ENCODE measurements at regions not wholly inside any gene's neighbourhood (a gene's known extent, or its start where the extent isn't known, plus 50 kb on each side); places are given as distances from the start of the nearest gene placed in this dataset.

DNA sequence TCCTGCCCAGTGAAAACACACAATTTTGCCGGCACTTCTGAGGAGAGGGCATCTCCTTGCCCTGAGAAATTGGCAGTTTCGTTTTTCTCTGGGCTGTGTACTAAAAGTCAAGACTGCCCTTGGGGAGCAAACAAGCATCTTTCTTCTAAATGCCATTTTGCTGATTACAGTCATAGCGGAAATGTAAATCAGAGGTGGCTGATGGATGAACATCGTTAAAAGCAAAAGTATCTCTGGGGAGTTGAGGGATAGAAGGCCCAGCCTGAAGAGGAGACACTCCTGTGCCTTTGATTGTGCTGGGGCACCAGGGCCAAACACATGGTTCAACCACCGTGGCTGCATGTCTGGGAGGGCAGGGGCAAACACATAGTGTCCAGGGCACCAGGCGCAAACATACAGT lies 49.8 kb downstream of the ABCC12 start:
- Histone ChIP-seq H4K20me1 (ENCODE audit: insufficient read depth, low read length) (no peaks in the 10 kb centered on the region), H2AFZ (ENCODE audit: low read length) (no peak overlapping the region), H3K27ac (ENCODE audit: low read depth, low read length, poor library complexity, severe bottlenecking) (no peak overlapping the region), H3K4me1 (ENCODE audit: insufficient read depth, low read length, poor library complexity, severe bottlenecking) (no peaks in the 10 kb centered on the region), H3K4me2 (ENCODE audit: low read length) (no peak overlapping the region), H3K79me2 (ENCODE audit: insufficient read depth, low read depth, low read length) (no peaks in the 10 kb centered on the region), H3K9me2 (ENCODE audit: insufficient read depth, low read length) (no peaks in the 10 kb centered on the region), H3K36me3 (ENCODE audit: insufficient read depth, low read length) (no peaks in the 10 kb centered on the region), H3K4me3 (ENCODE audit: low read depth, low read length, poor library complexity, severe bottlenecking) (no peak overlapping the region), H3K9me3 (ENCODE audit: low read length) (no peaks in the 10 kb centered on the region)
- TF ChIP-seq EZH2phosphoT487 (IDR thresholded peaks at IDR 0.05; ENCODE audit: borderline replicate concordance, low read depth, low read length): no peak
- TF ChIP-seq, protein P1, sequence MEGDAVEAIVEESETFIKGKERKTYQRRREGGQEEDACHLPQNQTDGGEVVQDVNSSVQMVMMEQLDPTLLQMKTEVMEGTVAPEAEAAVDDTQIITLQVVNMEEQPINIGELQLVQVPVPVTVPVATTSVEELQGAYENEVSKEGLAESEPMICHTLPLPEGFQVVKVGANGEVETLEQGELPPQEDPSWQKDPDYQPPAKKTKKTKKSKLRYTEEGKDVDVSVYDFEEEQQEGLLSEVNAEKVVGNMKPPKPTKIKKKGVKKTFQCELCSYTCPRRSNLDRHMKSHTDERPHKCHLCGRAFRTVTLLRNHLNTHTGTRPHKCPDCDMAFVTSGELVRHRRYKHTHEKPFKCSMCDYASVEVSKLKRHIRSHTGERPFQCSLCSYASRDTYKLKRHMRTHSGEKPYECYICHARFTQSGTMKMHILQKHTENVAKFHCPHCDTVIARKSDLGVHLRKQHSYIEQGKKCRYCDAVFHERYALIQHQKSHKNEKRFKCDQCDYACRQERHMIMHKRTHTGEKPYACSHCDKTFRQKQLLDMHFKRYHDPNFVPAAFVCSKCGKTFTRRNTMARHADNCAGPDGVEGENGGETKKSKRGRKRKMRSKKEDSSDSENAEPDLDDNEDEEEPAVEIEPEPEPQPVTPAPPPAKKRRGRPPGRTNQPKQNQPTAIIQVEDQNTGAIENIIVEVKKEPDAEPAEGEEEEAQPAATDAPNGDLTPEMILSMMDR (conservative IDR thresholded peaks at IDR 0.05; ENCODE audit: low read length): no peak
- CTCF ChIA-PET (ENCODE audit: unreplicated experiment): no interaction called here
- DNase-seq (ENCODE audit: low spot score): no peak
- no TSS peak for BruUV-seq (replicated peaks)
- intact Hi-C loops (cut with micrococcal nuclease; ENCODE audit: unreplicated experiment): no loop called here
- POLR2A ChIA-PET: no interaction called here

DNA sequence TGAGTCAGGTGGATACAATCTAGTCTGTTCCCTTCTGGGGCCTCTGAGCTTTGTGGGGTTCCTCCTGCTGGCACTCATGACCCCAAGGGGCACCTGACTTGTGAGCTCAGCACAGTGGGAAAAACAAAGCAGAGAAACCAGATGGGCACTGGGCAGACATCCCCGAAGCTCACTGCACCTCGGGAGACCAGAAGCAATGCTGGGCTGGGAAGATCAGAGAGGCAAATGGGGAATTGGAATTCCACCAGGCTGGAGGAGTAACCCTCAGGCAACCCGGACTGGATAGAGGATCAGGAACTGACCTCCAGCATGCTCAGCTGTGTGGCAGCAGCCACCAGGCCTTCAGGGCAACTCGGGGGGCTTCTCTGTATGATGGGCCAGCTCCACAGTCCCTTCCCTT lies 50.3 kb downstream of the ABCC12 start:
- DNase-seq (ENCODE audit: low spot score): no peak
- H4K20me1 ChIP-seq (ENCODE audit: insufficient read depth, low read length): no peaks in the 10 kb centered on the region
- H3K9me2 ChIP-seq (ENCODE audit: insufficient read depth, low read length): no peaks in the 10 kb centered on the region
- H3K4me1 ChIP-seq (ENCODE audit: insufficient read depth, low read length, poor library complexity, severe bottlenecking): no peaks in the 10 kb centered on the region
- no peak overlapping the region for H3K4me2 ChIP-seq (ENCODE audit: low read length)
- H3K4me3 ChIP-seq (ENCODE audit: low read depth, low read length, poor library complexity, severe bottlenecking): no peak overlapping the region
- H3K36me3 ChIP-seq (ENCODE audit: insufficient read depth, low read length): no peaks in the 10 kb centered on the region
- CTCF ChIA-PET (ENCODE audit: unreplicated experiment): no interaction called here
- no peaks in the 10 kb centered on the region for H3K9me3 ChIP-seq (ENCODE audit: low read length)
- intact Hi-C loops (cut with micrococcal nuclease; ENCODE audit: unreplicated experiment): no loop called here
- H3K27ac ChIP-seq (ENCODE audit: low read depth, low read length, poor library complexity, severe bottlenecking): no peak overlapping the region
- no peak for TF ChIP-seq EZH2phosphoT487 (IDR thresholded peaks at IDR 0.05; ENCODE audit: borderline replicate concordance, low read depth, low read length)
- TF ChIP-seq, protein P1 (conservative IDR thresholded peaks at IDR 0.05; ENCODE audit: low read length): no peak
- no TSS peak for BruUV-seq (replicated peaks)
- no peak overlapping the region for H2AFZ ChIP-seq (ENCODE audit: low read length)
- H3K79me2 ChIP-seq (ENCODE audit: insufficient read depth, low read depth, low read length): no peaks in the 10 kb centered on the region
- POLR2A ChIA-PET: interaction anchor here (0.9 kb wide), 1 partner anchor 15 kb away, joined by 3 read pairs; no protein-coding TSS in a partner anchor

DNA sequence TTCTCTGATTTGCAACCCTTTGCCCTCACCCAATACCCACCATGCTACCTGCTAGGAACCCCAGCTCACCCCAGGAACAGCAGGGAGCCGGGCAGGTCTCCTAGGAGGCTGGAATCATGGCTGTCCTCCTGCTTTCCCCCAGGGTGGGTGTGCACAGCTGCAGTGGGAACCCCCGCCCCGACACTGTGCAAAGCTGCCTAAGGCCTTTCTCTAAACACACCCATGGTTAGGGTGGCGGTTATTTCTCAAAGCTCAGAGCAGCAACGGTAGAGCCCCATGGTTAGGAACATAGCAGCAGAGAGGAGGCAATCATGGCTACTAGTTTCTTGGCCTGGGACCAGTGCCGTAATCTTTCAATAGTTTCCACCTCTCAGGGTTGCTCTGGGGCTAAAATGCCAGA lies 52.2 kb downstream of the ABCC12 start:
- H4K20me1 ChIP-seq (ENCODE audit: insufficient read depth, low read length): no peaks in the 10 kb centered on the region
- no peak overlapping the region for H3K4me2 ChIP-seq (ENCODE audit: low read length)
- intact Hi-C loops (cut with micrococcal nuclease; ENCODE audit: unreplicated experiment): no loop called here
- TF ChIP-seq EZH2phosphoT487 (IDR thresholded peaks at IDR 0.05; ENCODE audit: borderline replicate concordance, low read depth, low read length): no peak
- TF ChIP-seq, protein P1 (conservative IDR thresholded peaks at IDR 0.05; ENCODE audit: low read length): no peak
- no peak overlapping the region for H2AFZ ChIP-seq (ENCODE audit: low read length)
- H3K9me3 ChIP-seq (ENCODE audit: low read length): no peaks in the 10 kb centered on the region
- H3K27ac ChIP-seq (ENCODE audit: low read depth, low read length, poor library complexity, severe bottlenecking): no peak overlapping the region
- no peaks in the 10 kb centered on the region for H3K9me2 ChIP-seq (ENCODE audit: insufficient read depth, low read length)
- ChIA-PET POLR2A (no interaction called here), CTCF (ENCODE audit: unreplicated experiment) (no interaction called here)
- no peaks in the 10 kb centered on the region for H3K79me2 ChIP-seq (ENCODE audit: insufficient read depth, low read depth, low read length)
- DNase-seq (ENCODE audit: low spot score): no peak
- no peaks in the 10 kb centered on the region for H3K4me1 ChIP-seq (ENCODE audit: insufficient read depth, low read length, poor library complexity, severe bottlenecking)
- BruUV-seq (replicated peaks): no TSS peak
- no peaks in the 10 kb centered on the region for H3K36me3 ChIP-seq (ENCODE audit: insufficient read depth, low read length)
- no peak overlapping the region for H3K4me3 ChIP-seq (ENCODE audit: low read depth, low read length, poor library complexity, severe bottlenecking)

Data from OCI-LY7 (cell line).